Amniotic stem cell (primary cell): ENCODE measurements at regions not wholly inside any gene's neighbourhood (a gene's known extent, or its start where the extent isn't known, plus 50 kb on each side); places are given as distances from the start of the nearest gene placed in this dataset.
A peak's percentile ranks its signal among the peaks of the same experiment; 100 is the strongest.

Experiments
- DNase-seq: peaks from one replicate; lab custom pipeline; 2025; lab: John Stamatoyannopoulos, UW

DNA sequence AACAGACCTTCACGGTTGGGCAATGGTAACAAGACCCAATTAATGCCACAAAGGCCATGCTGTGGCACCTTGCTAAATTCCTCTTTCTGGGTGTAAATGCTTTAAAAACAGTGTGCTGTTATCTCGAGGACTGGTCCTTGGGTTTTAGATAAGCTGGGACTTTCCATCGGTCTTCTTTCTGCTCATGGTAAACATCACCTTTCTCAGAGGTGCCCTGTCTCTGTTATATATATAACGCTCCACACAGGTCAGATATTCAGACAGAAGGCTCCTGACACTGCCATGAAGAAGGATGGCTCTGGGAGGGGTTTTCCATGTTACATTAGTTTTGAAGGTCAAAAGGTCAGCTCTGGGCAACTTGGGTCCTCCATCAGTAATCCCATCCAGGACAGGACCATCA is 151.6 kb downstream of the BBOX1 start:
- no peak for DNase-seq

DNA sequence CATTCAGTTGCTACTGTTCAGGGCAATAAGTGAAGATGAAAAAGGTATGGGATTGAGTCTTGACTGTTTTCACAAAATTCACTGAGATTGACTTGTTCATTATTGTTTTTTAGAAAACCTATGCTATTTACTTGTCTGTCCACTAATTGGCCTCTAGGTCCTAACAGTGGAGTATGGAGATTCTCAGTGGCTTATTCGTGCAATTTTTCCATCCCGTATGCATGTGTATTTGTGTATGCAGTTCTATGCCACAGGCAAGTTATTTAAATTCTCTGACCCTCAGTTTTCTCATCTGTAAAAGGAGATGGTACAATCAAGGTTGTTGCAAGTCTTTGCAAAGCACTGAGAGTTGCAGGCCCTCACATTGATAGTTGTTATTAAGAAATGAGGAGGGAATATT is 151.0 kb downstream of the BBOX1 start:
- DNase-seq: no peak

DNA sequence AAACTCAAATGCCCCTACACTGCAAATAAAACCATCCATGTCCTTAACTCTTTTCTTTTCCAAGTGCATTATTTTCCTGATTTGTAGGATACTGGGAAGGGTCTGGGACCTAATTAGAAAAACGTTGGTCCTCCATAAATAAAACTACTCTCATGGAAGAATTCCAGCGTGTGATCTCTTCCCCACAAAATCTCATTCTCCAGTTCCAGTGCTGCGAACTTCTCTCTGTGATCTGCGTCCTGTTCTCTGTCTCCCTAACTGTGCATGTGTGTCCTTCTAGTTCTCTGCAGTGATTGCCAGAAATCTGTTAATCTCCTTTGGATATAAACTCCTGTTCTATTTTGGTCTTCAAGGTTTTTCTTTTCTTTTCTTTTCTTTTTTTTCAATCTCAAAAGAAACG is 148.1 kb downstream of the BBOX1 start:
- DNase-seq: no peak

DNA sequence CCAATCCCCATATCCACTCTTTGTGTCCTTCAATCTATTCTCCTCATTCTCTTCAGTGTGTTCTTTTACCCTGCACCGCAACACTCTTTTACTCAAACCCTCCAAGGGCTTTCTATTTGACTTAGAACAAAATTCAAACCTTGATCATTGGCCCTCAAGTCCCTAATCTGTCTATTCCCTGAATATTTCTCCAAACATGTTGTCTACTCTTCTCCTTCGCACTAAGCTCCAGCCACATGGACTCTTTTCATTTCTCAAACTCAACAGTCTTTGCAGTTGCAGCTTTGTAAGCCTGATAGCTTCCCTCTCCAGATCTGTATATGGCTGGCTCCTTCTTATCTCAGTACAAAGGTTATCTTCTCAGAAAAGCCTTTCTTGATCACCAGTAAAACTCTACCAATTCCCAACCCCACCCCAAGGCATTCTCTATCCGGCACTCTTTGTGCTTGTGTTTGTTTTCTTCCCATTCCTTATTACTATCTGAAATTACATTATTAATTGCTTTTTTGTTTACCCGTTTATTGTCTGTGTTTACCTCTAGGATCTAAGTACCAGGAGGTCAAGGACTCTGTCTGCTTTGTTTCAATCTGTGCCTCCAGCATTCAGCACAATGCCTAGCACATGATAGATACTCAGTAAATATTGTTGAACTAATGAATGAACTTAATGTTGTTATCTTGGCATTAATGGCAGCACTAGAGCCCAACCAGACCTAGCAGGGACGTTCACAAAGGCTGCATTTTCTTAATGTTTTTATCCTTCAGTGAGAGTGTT is 147.4 kb downstream of the BBOX1 start:
- DNase-seq: no peak

DNA sequence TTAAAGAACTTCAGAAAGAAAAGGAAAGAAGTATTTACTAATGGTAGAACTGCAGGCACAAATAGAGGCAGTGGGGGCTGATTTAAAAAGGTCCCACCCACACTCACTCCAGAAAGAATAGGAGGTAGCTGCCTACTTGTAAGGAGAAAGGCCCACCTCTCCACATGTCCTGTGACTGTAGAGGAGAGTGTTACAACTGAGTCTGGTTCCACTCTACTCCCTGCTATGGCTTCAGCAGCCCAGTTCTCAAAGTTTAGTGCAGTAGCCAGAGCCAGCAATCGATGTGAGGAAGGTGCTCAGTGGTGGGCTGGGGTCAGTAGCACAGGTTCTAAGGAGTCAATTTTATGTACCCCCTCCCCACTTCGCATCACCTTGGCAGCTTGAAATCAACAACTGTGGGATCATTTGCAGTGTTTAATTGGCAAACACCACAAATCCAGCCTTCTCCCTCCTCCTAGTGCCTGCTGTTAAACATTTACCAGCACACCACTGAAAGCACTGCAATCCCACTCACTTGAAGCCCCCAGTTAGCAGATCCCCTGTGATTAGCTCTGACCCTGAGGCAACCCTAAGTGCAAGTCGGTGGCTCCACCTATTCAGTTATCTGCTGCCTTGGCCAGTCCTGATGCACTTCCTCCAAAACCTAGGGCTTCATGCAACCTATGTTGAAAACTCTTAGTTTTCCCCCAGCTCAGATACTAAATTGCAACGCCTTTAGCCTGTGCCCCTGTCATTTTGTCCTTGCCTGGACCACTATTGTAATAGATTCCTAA is 146.6 kb downstream of the BBOX1 start:
- DNase-seq: no peak

DNA sequence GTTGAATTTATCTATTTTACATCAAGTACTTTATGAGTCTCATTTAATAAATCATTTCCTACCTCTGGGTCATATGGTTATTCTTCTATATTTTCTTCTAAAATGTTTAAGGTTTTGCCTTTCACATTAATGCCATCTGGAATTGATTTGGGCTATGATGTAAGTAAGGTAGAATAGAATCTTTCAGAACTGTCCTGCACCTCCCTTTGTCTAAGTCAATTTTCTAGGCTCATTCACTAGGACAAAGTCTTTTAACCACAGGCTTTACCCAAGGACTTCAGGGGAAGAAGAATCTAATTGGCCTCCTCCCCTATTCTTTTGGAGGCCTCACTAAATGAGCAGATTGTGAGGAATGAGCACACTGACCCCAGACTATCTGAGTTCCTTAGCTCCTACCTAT is 146.0 kb downstream of the BBOX1 start:
- DNase-seq: no peak

DNA sequence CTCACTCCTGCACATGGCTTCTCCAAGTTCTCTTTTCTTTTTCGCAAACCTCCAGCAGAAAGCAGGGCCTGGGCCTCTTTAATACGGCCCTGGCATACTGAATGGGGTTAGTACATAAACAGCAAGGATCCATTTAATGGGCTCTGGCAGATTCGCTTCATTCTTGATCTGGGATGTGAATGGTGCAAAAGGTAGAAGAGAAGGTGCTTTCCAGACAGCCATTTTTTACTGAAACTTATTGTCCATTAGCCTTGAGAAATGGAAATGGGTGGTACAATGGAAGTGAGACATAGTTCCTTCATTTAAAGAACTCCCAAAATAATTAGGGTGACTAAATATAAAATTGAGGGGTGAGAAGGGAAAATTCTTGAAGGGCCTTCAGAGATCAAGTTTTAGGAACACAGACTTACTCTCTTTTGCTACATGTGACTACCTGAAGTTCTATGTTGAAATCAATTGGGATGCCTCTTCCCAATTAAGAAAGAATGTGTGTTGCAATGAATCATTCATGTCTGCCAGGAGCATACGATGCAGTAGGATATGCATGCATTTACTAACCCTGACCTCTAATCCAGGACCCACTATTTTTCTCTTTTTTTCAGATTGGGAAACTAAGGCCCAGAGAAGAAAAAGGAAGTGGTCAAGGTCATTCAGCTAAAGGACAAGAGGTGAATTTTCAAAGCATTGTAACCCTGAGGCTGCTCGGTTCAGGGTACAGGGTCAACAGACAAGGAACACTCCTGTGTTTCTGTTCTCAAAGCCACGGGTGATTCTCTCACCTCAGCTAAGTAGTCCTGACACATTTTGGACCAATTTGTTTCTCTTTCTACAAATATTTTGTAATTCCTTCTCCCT is 144.1 kb downstream of the BBOX1 start:
- DNase-seq: no peak

DNA sequence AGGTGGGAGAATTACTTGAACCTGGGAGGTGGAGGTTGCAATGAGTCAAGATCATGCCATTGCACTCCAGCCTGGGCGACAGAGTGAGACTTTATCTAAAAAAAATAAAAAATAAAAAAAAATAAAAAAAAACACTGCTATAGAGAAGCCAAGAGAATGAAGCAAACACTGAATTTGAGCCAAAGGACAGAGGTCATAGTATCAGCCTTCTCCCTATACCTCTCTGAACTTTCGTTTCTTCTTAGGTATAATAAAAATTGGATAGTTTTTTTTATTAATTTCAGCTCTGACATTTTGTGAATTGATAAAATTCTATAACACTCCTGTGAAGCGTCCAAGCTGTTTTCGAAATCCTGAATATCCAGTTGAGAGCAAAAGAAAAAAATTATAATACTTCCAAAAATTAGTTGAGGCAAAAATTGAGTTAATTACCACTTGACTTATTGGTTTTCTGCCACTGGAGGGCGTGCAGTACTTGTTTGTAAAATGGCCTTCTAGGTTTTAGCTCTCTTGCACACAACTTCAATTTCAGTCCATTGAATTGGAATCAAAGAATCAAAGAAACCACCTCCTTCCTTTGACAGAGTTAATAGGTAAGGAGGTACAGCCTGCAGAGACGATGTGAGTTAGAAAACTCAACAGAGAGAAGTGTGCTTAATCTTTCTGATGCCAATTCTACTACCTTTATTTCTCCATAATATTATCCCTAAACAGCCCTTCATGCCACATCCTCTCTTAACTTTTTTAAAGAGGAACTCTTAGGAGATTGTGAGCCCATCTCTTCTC is 143.2 kb downstream of the BBOX1 start:
- DNase-seq: peak; percentile 61

DNA sequence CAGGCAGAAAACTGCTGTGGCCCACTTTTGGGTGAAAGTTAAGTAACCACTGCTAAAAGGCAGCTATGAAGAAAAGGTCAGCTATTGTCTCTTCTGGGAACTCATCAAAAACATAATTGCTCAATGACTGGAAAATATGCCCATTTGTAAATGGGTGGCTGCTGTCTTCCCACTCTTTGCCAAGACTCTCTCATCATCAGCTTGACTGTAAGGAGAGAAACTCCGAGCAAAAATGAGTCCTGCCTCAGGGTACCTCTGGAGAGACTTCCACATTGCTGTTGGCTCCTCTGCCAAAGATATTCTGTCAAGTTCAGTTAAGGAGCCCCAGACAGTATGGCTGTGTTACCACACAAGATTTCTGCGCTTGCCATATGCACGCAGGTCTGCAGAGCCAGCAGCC is 138.7 kb downstream of the BBOX1 start:
- DNase-seq: no peak

DNA sequence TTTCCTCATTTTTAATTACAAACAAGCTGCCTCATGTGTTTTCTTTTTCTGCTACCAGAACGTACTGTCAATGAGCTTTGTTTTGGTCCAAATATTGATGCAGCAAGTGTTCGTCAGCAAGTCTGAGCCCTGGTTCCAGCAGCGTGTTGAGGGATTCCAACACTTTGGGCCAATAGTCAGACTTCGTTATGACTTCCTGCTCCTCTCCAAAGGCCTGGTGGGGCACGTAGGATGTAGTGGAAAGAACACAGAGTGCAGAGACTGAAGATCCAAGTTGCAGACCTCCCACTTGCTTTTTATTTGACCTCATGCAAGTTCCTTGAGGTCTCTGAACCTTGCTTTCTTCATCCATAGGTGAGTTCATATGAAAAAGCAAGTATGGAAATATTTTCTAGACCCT is 138.2 kb downstream of the BBOX1 start:
- DNase-seq: no peak
